Psoas muscle (tissue), 7 donors: ENCODE measurements at regions not wholly inside any gene's neighbourhood (a gene's known extent, or its start where the extent isn't known, plus 50 kb on each side); places are given as distances from the start of the nearest gene placed in this dataset.

Experiments
- ATAC-seq, 4 donors: fragments of 200-7000 bp; cut with Tn5 transposase; one replicate each; pipeline ENCODE4 v1.9.1; 2020; ENCODE audit warnings: moderate library complexity in 3 of 4, mild to moderate bottlenecking in 2 of 4
- DNase-seq, 2 donors: peaks; one replicate each; pipeline ENCODE4 v3.0.0-alpha.2; 2020
- H3K27ac ChIP-seq: fragments of 200-600 bp; one replicate; pipeline ENCODE4 v1.8.0; 2022
- H3K27me3 ChIP-seq, 3 donors: fragments of 200-600 bp in 1 of 3; one replicate each; pipeline versions ENCODE4 v1.6.1 to v1.8.0; 2013 to 2022; ENCODE audit warnings: low read length in 2 of 3, mild to moderate bottlenecking in 2 of 3, moderate library complexity in 1 of 3; ENCODE audit not compliant: insufficient read depth in 3 of 3
- H3K36me3 ChIP-seq, 2 donors: fragments of 200-600 bp in 1 of 2; one replicate each; pipeline versions ENCODE4 v1.6.1 to v1.8.0; 2013 to 2022; ENCODE audit warnings: low read depth in 1 of 2, mild to moderate bottlenecking in 1 of 2, moderate library complexity in 1 of 2; ENCODE audit not compliant: insufficient read depth in 1 of 2
- H3K4me1 ChIP-seq: fragments of 200-600 bp; one replicate; pipeline ENCODE4 v1.8.0; 2022
- H3K4me3 ChIP-seq: fragments of 200-600 bp; one replicate; pipeline ENCODE4 v1.8.0; 2022; ENCODE audit warnings: mild to moderate bottlenecking
- H3K9me3 ChIP-seq: fragments of 200-600 bp; one replicate; pipeline ENCODE4 v1.8.0; 2022
- WGBS, 3 donors: extraction: QIAGEN DNeasy Blood & Tissue Kit; methylation state at CpG; one replicate each; pipeline versions ENCODE4 v1.1.6 to v1.1.7; 2013; 5-methylcytosine and 5-hydroxymethylcytosine counted together
- intact Hi-C, 2 donors: fragments of 100-400 bp; cut with DNase I; formaldehyde crosslinking; loops; one replicate each; pipeline versions ENCODE4 v1.11.0 to v1.14.2; 2022
- TF ChIP-seq, protein P1 (sequence below): fragments of 200-600 bp; IDR thresholded peaks from one replicate; pipeline ENCODE4 v1.8.0; 2022; ENCODE audit warnings: antibody characterized with exemption
- donor health status: healthy with polysubstance abuse.
- donor health status: DM: no; HTN: no; CAD: no; lungs with moderate emphysema.
- donor health status: Bipolar disorder and iron deficiency.
- donor health status: healthy.
- donor health status: DM: yes; HTN: yes; CAD: no.
- donor health status: DM: no; HTN: no; CAD: no.
- donor health status: DM: yes; HTN: yes; CAD: no.

DNA sequence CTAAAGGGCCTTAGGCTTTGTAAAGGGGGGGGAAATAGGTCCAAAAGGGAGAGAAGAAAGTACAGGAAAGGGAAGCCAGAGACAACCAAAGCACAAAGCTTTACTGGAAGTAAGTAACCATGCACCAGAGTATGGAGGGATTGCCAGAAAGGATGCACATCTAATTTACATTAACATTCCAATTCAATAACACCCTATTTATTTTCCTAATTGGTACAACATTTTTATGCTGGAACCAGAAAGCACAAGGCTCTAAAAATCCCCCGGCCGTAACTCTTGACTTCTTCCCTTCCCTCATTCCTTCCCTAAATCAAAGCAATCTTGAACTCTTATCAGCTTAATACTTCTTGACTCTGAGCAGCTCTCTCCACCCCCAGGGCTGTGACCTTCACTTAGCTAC lies 400.0 kb upstream of the CELF2 start:
- TF ChIP-seq, protein P1, sequence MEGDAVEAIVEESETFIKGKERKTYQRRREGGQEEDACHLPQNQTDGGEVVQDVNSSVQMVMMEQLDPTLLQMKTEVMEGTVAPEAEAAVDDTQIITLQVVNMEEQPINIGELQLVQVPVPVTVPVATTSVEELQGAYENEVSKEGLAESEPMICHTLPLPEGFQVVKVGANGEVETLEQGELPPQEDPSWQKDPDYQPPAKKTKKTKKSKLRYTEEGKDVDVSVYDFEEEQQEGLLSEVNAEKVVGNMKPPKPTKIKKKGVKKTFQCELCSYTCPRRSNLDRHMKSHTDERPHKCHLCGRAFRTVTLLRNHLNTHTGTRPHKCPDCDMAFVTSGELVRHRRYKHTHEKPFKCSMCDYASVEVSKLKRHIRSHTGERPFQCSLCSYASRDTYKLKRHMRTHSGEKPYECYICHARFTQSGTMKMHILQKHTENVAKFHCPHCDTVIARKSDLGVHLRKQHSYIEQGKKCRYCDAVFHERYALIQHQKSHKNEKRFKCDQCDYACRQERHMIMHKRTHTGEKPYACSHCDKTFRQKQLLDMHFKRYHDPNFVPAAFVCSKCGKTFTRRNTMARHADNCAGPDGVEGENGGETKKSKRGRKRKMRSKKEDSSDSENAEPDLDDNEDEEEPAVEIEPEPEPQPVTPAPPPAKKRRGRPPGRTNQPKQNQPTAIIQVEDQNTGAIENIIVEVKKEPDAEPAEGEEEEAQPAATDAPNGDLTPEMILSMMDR = no peak
- no peaks in the 10 kb centered on the region for H3K9me3 ChIP-seq
- WGBS, 3 donors = 71 to 77% (median 73%) methylated on average over 2 of the region's 2 CpGs

DNA sequence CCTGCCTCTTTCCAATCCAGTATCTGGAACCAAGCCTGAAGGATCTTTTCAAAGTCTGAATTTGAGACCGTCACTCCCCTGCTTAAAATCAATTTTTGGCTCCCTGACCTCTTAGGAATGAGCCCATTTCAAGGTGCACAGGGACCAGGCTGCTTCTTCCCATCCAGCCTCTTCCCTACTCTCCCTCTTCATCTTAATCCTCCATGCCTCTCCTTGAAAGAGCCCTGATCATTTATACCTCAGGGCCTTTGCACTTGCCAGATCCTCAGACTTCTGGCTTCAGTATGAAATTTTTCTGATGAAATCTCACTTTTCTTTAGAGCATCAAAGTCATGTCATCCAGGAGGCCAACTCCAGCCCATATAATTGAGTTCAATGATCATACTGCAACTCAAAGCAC lies 399.5 kb upstream of the CELF2 start:
- no peaks in the 10 kb centered on the region for H3K9me3 ChIP-seq
- H3K4me3 ChIP-seq = no peak overlapping the region
- TF ChIP-seq, protein P1 = no peak
- ATAC-seq = no peak
- H3K27me3 ChIP-seq = no peaks in the 10 kb centered on the region
- H3K36me3 ChIP-seq = no peaks in the 10 kb centered on the region
- H3K27ac ChIP-seq = no peak overlapping the region
- 86 to 95% (median 92%) methylated on average over 1 of the region's 1 CpG for WGBS, 3 donors
- no peaks in the 10 kb centered on the region for H3K4me1 ChIP-seq
- intact Hi-C loops = no loop called here
- DNase-seq = no peak

More for the DNA sequence above, 400.0 kb upstream of the CELF2 start:
- H3K27ac ChIP-seq = no peak overlapping the region
- no peak overlapping the region for H3K4me3 ChIP-seq
- H3K36me3 ChIP-seq = no peaks in the 10 kb centered on the region
- intact Hi-C loops = no loop called here
- H3K4me1 ChIP-seq = no peaks in the 10 kb centered on the region
- DNase-seq (no peak), ATAC-seq (no peak)
- no peaks in the 10 kb centered on the region for H3K27me3 ChIP-seq

DNA sequence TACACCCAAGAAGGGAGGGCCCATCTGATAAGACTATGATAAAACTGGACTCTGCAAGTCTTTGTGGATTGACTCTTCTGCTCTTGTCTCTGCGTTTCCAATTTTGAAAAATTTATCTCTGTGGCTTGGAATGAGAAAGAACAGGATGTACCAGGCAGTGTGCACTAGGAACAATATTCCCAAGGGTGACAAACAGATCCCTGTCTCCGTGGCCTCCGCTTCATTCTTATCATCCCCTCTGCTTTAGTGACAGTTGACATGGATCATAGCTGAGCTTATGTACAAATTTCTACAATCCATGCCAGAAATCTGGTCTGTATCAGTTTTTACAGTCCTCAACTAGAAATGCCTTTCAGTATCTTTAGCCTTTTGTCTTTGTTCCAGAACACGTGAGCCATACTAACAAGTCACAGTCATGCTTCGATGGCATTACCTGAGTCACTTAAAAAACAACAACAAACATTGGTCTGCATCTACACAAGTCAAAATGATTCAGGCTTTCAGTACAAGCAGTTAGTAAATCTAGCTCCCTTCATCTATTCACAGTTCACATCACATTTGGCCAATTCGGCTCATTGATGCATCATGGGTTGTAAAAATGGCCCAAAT lies 393.6 kb upstream of the CELF2 start:
- no peaks in the 10 kb centered on the region for H3K9me3 ChIP-seq
- H3K4me1 ChIP-seq = no peaks in the 10 kb centered on the region
- no peak overlapping the region for H3K27ac ChIP-seq
- no peaks in the 10 kb centered on the region for H3K36me3 ChIP-seq
- TF ChIP-seq, protein P1 = no peak
- DNase-seq = no peak
- H3K4me3 ChIP-seq = no peak overlapping the region
- intact Hi-C loops = no loop called here
- no peaks in the 10 kb centered on the region for H3K27me3 ChIP-seq
- WGBS, 3 donors = 43 to 60% (median 57%) methylated on average over 6 of the region's 6 CpGs
- no peak for ATAC-seq

DNA sequence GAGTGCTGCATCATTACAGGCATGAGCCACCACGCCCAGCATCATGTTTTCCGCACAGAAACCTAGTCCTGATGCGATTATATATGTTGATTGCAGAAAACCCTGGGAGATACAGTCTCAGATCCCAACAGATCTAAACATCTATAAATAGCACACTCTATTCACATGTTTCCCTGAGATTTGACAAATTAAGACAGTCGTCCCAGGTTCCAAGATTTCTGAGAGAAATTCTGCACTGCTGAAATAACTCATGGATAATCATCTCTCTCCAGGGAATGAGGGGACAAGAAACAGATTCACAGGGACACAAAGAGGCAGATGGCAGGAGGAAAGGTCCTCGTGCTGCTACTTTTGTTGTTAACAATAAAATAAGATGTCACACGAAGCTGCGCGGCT lies 393.1 kb upstream of the CELF2 start:
- Histone ChIP-seq H3K9me3 (no peaks in the 10 kb centered on the region), H3K27ac (no peak overlapping the region), H3K4me3 (no peak overlapping the region), H3K27me3 (no peaks in the 10 kb centered on the region), H3K36me3 (no peaks in the 10 kb centered on the region), H3K4me1 (no peaks in the 10 kb centered on the region)
- no peak for DNase-seq
- 70 to 71% (median 70%) methylated on average over 8 of the region's 8 CpGs for WGBS, 3 donors
- TF ChIP-seq, protein P1 = no peak
- ATAC-seq = no peak
- intact Hi-C loops = no loop called here

DNA sequence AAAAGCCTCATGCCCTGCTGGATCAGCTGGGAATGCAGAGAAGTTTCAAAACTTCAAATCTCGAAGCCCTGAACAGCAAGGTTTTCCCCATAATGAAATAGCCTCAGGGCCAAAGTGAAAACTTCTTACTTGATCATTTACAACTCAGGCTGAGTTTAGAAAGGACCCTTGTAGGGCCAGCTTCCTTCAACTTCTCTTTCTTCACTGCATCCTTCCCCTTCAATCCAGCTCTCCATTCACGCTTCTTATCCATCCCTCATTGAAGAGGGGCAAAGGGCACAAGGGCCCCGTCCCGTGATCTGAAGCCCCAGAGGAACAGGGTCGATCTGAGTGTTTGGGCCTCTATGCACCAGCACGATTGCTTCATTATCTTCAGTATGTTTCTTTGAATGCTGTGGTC lies 392.2 kb upstream of the CELF2 start:
- Histone ChIP-seq H3K4me1 (no peaks in the 10 kb centered on the region), H3K4me3 (no peak overlapping the region), H3K36me3 (no peaks in the 10 kb centered on the region), H3K27me3 (peaks cover 0 to 4% (median 0%) of the 10 kb centered on the region in 3 donors), H3K27ac (no peak overlapping the region), H3K9me3 (no peaks in the 10 kb centered on the region)
- TF ChIP-seq, protein P1 = no peak
- WGBS, 3 donors = 79 to 87% (median 83%) methylated on average over 6 of the region's 6 CpGs
- no peak for DNase-seq
- ATAC-seq = no peak
- intact Hi-C loops = no loop called here
